ENCODE measurements at regions not wholly inside any gene's neighbourhood (a gene's known extent, or its start where the extent isn't known, plus 50 kb on each side); places are given as distances from the start of the nearest gene placed in this dataset.

DNA sequence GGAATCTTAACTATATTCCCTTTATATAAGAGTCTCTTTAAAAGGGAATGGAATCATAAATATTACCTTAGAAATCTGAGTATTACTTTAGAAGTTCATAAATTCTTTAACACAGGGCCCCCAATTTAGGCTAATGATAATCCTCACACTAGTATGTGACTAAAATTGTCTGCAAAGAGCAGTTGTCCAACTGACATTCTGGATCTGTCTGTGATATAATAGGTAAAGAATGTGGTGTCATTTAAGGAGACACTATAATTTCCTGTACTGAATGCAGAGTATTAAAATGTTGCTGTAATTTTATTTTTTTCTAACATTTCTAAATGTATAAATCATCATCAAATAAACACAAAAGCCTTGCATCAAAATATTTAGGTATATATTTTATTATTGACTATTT is 128.5 kb upstream of the DST start:
- TF ChIP-seq, protein P1, sequence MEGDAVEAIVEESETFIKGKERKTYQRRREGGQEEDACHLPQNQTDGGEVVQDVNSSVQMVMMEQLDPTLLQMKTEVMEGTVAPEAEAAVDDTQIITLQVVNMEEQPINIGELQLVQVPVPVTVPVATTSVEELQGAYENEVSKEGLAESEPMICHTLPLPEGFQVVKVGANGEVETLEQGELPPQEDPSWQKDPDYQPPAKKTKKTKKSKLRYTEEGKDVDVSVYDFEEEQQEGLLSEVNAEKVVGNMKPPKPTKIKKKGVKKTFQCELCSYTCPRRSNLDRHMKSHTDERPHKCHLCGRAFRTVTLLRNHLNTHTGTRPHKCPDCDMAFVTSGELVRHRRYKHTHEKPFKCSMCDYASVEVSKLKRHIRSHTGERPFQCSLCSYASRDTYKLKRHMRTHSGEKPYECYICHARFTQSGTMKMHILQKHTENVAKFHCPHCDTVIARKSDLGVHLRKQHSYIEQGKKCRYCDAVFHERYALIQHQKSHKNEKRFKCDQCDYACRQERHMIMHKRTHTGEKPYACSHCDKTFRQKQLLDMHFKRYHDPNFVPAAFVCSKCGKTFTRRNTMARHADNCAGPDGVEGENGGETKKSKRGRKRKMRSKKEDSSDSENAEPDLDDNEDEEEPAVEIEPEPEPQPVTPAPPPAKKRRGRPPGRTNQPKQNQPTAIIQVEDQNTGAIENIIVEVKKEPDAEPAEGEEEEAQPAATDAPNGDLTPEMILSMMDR (IDR thresholded peaks at IDR 0.05) = no peak
- no peak for TF ChIP-seq POLR2A (IDR thresholded peaks at IDR 0.05)

All from thyroid gland (tissue), 4 donors.